GM18505 (cell line): ENCODE measurements at regions not wholly inside any gene's neighbourhood (a gene's known extent, or its start where the extent isn't known, plus 50 kb on each side); places are given as distances from the start of the nearest gene placed in this dataset.
"Not testable (repeated sequence)": the region's sequence is repeated elsewhere in the genome, so short reads cannot be mapped to it uniquely, and the experiment has no call there.

Source experiments
- ATAC-seq: cut with Tn5 transposase; IDR thresholded peaks from one replicate; pipeline ENCODE4 v1.9.1; 2021; ENCODE audit not compliant: unreplicated experiment
- POLR2A ChIP-seq: IDR thresholded peaks from 4 replicates; pipeline ENCODE4 v1.6.1; 2011; ENCODE audit warnings: borderline replicate concordance; ENCODE audit not compliant: insufficient read depth, insufficient read length; ENCODE audit errors: extremely low read depth

GRCh38 chr12:92408072-92408900 is 262.6 kb upstream of the BTG1 start:
- ATAC-seq: no peak
- no peak for TF ChIP-seq POLR2A

GRCh38 chr12:92406404-92407070 is 260.9 kb upstream of the BTG1 start:
- ATAC-seq: not testable (repeated sequence)

GRCh38 chr12:92405801-92406251 is 260.2 kb upstream of the BTG1 start:
- ATAC-seq: not testable (repeated sequence)

GRCh38 chr12:92404921-92405320 is 259.3 kb upstream of the BTG1 start:
- ATAC-seq: no peak
- TF ChIP-seq POLR2A: no peak

- no peak for ATAC-seq
- TF ChIP-seq POLR2A: no peak
Measured at GRCh38 chr12:92404259-92404894, 258.7 kb upstream of the BTG1 start.

GRCh38 chr12:92403210-92404175 is 257.8 kb upstream of the BTG1 start:
- TF ChIP-seq POLR2A: peak; percentile 65
- ATAC-seq: peak; percentile 88

GRCh38 chr12:92402415-92402814 is 256.8 kb upstream of the BTG1 start:
- no peak for TF ChIP-seq POLR2A
- ATAC-seq: no peak

GRCh38 chr12:92400006-92400405 is 254.4 kb upstream of the BTG1 start:
- no peak for ATAC-seq
- TF ChIP-seq POLR2A: peak; percentile 20

- no peak for TF ChIP-seq POLR2A
- ATAC-seq: no peak
Measured at GRCh38 chr12:92398565-92399309, 253.1 kb upstream of the BTG1 start.

- ATAC-seq: no peak
- TF ChIP-seq POLR2A: no peak
Measured at GRCh38 chr12:92396647-92397252, 251.1 kb upstream of the BTG1 start.

- no peak for TF ChIP-seq POLR2A
- ATAC-seq: no peak
Measured at GRCh38 chr12:92395322-92395721, 249.7 kb upstream of the BTG1 start.

GRCh38 chr12:92394895-92395294 is 249.2 kb upstream of the BTG1 start:
- no peak for TF ChIP-seq POLR2A
- ATAC-seq: no peak
